ENCODE measurements at regions not wholly inside any gene's neighbourhood (a gene's known extent, or its start where the extent isn't known, plus 50 kb on each side); places are given as distances from the start of the nearest gene placed in this dataset.

DNA sequence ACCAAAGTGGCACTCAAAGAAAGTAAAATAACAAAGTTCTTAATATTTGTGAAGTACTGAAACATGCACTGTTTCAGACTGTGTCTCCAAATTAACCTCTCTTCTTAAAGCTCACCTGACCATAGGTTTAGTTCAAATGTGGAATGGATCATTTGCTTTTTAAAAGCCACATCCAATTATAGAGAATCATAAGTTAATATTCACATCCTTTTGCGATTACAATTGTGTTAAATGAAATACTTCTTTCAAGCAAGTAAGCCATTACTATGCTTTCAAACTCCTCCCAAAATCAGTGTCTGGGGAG, 95.3 kb upstream of the PTPN13 start (continued):
- TF ChIP-seq ZNF276 (CRISPR knock-in tag; IDR thresholded peaks at IDR 0.05; ENCODE audit: low read depth) = no peak
- TF ChIP-seq ZSCAN31 (CRISPR knock-in tag; IDR thresholded peaks at IDR 0.05; ENCODE audit: low read depth) = no peak
- no peak for TF ChIP-seq MTF1 (CRISPR knock-in tag; IDR thresholded peaks at IDR 0.05)
- no peak for TF ChIP-seq CHD4 (IDR thresholded peaks at IDR 0.05; ENCODE audit: borderline replicate concordance, low read length)
- TF ChIP-seq MTERF4 (CRISPR knock-in tag; IDR thresholded peaks at IDR 0.05) = no peak
- no peak for TF ChIP-seq ZNF17 (CRISPR knock-in tag; IDR thresholded peaks at IDR 0.05)
- TF ChIP-seq ZNF576 (CRISPR knock-in tag; IDR thresholded peaks at IDR 0.05) = no peak

DNA sequence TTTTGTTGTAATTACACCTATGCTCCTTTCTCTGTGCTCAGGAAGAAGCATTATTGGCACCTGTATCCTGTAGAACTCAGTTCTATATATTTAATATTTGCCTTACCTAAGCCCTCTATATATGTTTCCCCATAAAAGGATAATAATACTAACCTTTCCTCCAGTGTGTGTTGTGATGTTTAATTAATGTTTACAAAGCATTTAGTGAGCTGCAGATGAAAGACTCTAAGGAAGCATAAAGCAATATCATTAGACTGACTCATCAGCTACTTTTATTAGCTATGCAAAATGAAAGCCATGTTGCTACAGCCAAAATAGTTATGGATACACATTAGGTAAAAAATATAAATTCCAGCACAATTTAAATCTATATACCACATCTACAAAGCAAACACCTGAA, 93.6 kb upstream of the PTPN13 start:
- CTCF ChIA-PET (ENCODE audit: low intra/inter-chr PET ratio, low total read pairs) = no interaction called here
- H3K9ac ChIP-seq (ENCODE audit: insufficient read depth, low read depth, low read length) = no peak overlapping the region
- no peaks in the 10 kb centered on the region for H3K79me2 ChIP-seq (ENCODE audit: insufficient read depth, low read length)
- no TSS peak for BruUV-seq (replicated peaks)
- DNase-seq (ENCODE audit: low spot score) (no peak), ATAC-seq (no peak), FAIRE-seq (no peak)
- no peaks in the 10 kb centered on the region for H3K36me3 ChIP-seq (replicated peaks in 1 of 2; ENCODE audit: control insufficient read depth in 1 of 2, insufficient read depth in 2 of 2, low read length in 2 of 2)
- POLR2A ChIA-PET = no interaction called here
- no peaks in the 10 kb centered on the region for H3K27me3 ChIP-seq (ENCODE audit: control insufficient read depth in 1 of 2, insufficient read depth in 2 of 2, low read length in 2 of 2)
- H3K4me3 ChIP-seq (replicated peaks in 1 of 3; ENCODE audit: insufficient read depth in 1 of 3, low read depth in 2 of 3, low read length in 3 of 3) = no peak overlapping the region
- no peaks in the 10 kb centered on the region for H3K9me3 ChIP-seq (ENCODE audit: low read length)
- H4K20me1 ChIP-seq (ENCODE audit: insufficient read depth, low read length) = no peaks in the 10 kb centered on the region
- H3K4me1 ChIP-seq (ENCODE audit: insufficient read depth, low read length) = no peaks in the 10 kb centered on the region
- no peak for TF ChIP-seq ZNF784 (CRISPR knock-in tag; IDR thresholded peaks at IDR 0.05; ENCODE audit: borderline replicate concordance)
- no peak for TF ChIP-seq XBP1 (CRISPR knock-in tag; IDR thresholded peaks at IDR 0.05)
- H3K4me2 ChIP-seq (ENCODE audit: low read depth, low read length) = no peak overlapping the region
- in situ Hi-C loops (cut with HindIII; ENCODE audit: extremely low pct_ligation_motif_present, low pct_unique_long_range_greater_than_20kb) = no loop called here
- no peak overlapping the region for H2AFZ ChIP-seq (ENCODE audit: low read length)
- intact Hi-C loops (cut with micrococcal nuclease; ENCODE audit: unreplicated experiment) = no loop called here
- H3K27ac ChIP-seq (ENCODE audit: extremely low read length, insufficient read depth, low read length) = no peak overlapping the region
